B cell (primary cell): ENCODE measurements at regions not wholly inside any gene's neighbourhood (a gene's known extent, or its start where the extent isn't known, plus 50 kb on each side); places are given as distances from the start of the nearest gene placed in this dataset.

ENCODE experiments used
- EZH2 ChIP-seq: IDR thresholded peaks from 2 replicates; pipeline ENCODE4 v1.6.1; 2012; ENCODE audit warnings: borderline replicate concordance, low read depth, mild to moderate bottlenecking, moderate library complexity, low read length; ENCODE audit not compliant: insufficient read depth, poor library complexity, severe bottlenecking
- TF ChIP-seq, protein P1 (sequence below): fragments of 200-600 bp; IDR thresholded peaks from one replicate; pipeline ENCODE4 v1.8.0; 2022; ENCODE audit warnings: antibody characterized with exemption, mild to moderate bottlenecking

DNA sequence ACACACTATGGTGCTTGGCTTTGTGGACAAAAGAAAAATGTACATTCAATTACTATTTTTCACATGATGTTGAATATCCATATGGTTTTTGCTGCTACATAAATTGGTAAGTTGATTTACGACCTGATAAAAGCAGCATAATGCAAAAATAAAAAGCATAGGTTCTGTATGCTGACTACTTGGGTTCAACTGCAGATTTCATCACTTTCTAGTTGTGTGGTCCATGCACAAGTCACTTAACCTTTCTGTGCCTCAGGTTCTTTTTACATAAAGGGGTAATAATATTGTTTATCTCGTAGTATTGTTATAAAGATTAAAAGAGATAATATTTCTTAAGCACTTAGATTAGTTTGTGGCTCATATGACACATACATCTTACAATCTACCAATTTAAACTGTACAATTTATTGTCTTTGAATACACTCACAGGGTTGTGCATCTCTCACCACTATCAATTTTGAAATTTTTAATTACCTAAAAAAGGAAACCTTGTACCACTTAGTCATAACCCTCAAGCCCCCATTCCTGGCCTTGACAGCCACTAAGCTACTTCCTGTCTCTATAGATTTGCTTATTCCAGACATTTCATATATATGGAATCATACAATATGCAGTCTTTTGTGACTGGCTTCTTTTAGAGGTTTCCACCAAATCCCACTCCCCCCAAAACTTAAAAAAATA, 1443.9 kb downstream of the SUCLG1 start:
- TF ChIP-seq, protein P1, sequence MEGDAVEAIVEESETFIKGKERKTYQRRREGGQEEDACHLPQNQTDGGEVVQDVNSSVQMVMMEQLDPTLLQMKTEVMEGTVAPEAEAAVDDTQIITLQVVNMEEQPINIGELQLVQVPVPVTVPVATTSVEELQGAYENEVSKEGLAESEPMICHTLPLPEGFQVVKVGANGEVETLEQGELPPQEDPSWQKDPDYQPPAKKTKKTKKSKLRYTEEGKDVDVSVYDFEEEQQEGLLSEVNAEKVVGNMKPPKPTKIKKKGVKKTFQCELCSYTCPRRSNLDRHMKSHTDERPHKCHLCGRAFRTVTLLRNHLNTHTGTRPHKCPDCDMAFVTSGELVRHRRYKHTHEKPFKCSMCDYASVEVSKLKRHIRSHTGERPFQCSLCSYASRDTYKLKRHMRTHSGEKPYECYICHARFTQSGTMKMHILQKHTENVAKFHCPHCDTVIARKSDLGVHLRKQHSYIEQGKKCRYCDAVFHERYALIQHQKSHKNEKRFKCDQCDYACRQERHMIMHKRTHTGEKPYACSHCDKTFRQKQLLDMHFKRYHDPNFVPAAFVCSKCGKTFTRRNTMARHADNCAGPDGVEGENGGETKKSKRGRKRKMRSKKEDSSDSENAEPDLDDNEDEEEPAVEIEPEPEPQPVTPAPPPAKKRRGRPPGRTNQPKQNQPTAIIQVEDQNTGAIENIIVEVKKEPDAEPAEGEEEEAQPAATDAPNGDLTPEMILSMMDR = no peak
- TF ChIP-seq EZH2 = no peak
